Bronchial epithelial cell (primary cell): ENCODE measurements at regions not wholly inside any gene's neighbourhood (a gene's known extent, or its start where the extent isn't known, plus 50 kb on each side); places are given as distances from the start of the nearest gene placed in this dataset.

ENCODE experiments used
- DNase-seq: peaks from one replicate; pipeline ENCODE4 v3.0.0-alpha.2; 2010; ENCODE audit warnings: low read depth
- FAIRE-seq: peaks from 2 replicates; lab custom pipeline; 2011; peaks lifted over from hg19 to GRCh38; lab: Jason Lieb, UNC
- H3K27me3 ChIP-seq: 2 replicates; pipeline ENCODE4 v1.5.1; 2011; ENCODE audit warnings: low read length; ENCODE audit not compliant: control insufficient read depth, insufficient read depth
- H3K36me3 ChIP-seq: 2 replicates; pipeline ENCODE4 v1.5.1; 2011; ENCODE audit warnings: low read length; ENCODE audit not compliant: control insufficient read depth, insufficient read depth
- H3K4me3 ChIP-seq: 2 replicates; pipeline ENCODE4 v1.5.1; 2011; ENCODE audit warnings: mild to moderate bottlenecking, low read depth, low read length, control low read depth
- CTCF ChIP-seq: IDR thresholded peaks from 2 replicates; pipeline ENCODE4 v1.5.1; 2011; ENCODE audit warnings: mild to moderate bottlenecking, moderate library complexity, low read length, control low read depth, inconsistent platforms; ENCODE audit not compliant: insufficient read depth, severe bottlenecking

GRCh38 chr10:83685458-83685857, 453.9 kb upstream of the GHITM start:
- no peak for DNase-seq
- Histone ChIP-seq H3K27me3 (no peaks in the 10 kb centered on the region), H3K36me3 (no peaks in the 10 kb centered on the region), H3K4me3 (no peak overlapping the region)
- no peak for TF ChIP-seq CTCF
- FAIRE-seq = no peak

- DNase-seq (no peak), FAIRE-seq (no peak)
- H3K4me3 ChIP-seq = no peak overlapping the region
- no peaks in the 10 kb centered on the region for H3K36me3 ChIP-seq
- no peaks in the 10 kb centered on the region for H3K27me3 ChIP-seq
- TF ChIP-seq CTCF = no peak
These were observed 447.3 kb upstream of the GHITM start for GRCh38 chr10:83691791-83692596.

- FAIRE-seq (no peak), DNase-seq (no peak)
- Histone ChIP-seq H3K4me3 (no peak overlapping the region), H3K36me3 (no peaks in the 10 kb centered on the region), H3K27me3 (no peaks in the 10 kb centered on the region)
- no peak for TF ChIP-seq CTCF
These were observed 440.4 kb upstream of the GHITM start for GRCh38 chr10:83698899-83699298.

GRCh38 chr10:83701799-83702198, 437.5 kb upstream of the GHITM start:
- Histone ChIP-seq H3K27me3 (no peaks in the 10 kb centered on the region), H3K4me3 (no peak overlapping the region), H3K36me3 (no peaks in the 10 kb centered on the region)
- FAIRE-seq (no peak), DNase-seq (no peak)
- no peak for TF ChIP-seq CTCF

GRCh38 chr10:83702731-83703130, 436.6 kb upstream of the GHITM start:
- no peak for TF ChIP-seq CTCF
- Histone ChIP-seq H3K4me3 (no peak overlapping the region), H3K36me3 (no peaks in the 10 kb centered on the region), H3K27me3 (no peaks in the 10 kb centered on the region)
- FAIRE-seq (no peak), DNase-seq (no peak)

GRCh38 chr10:83706120-83706519, 433.2 kb upstream of the GHITM start:
- no peaks in the 10 kb centered on the region for H3K27me3 ChIP-seq
- no peak overlapping the region for H3K4me3 ChIP-seq
- TF ChIP-seq CTCF = no peak
- DNase-seq = no peak
- no peaks in the 10 kb centered on the region for H3K36me3 ChIP-seq
- no peak for FAIRE-seq
